ENCODE measurements at regions not wholly inside any gene's neighbourhood (a gene's known extent, or its start where the extent isn't known, plus 50 kb on each side); places are given as distances from the start of the nearest gene placed in this dataset.

DNA sequence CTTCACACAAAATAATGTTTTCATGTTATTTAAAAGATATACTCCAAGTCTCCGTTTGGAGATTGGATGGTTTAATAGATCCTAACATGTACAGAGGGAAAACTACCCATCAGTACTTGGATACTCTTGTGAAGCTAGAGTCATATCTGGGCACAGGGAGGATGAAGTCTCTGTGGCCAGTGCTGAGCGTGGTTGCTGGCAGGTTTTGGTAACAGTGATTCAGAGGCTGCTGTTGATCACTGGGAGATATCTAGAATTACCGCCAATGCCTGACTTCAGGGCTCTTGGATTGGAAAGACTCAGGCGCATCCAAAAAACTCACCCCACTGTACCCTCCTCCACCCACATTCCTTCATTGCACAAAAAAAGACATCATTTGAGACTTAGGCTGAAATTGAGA is 107.2 kb upstream of the PGRMC2 start:
- Histone ChIP-seq H3K9me3 (ENCODE audit: insufficient read depth, low read depth, low read length) (no peaks in the 10 kb centered on the region), H3K4me1 (ENCODE audit: insufficient read depth, low read length, poor library complexity, severe bottlenecking) (no peaks in the 10 kb centered on the region), H3K4me3 (ENCODE audit: low read length, poor library complexity, severe bottlenecking) (no peak overlapping the region), H3K36me3 (ENCODE audit: insufficient read depth, low read length) (no peaks in the 10 kb centered on the region), H4K20me1 (ENCODE audit: insufficient read depth, low read length, poor library complexity, severe bottlenecking) (no peaks in the 10 kb centered on the region), H2AFZ (ENCODE audit: low read length) (no peak overlapping the region), H3K4me2 (ENCODE audit: low read depth, low read length, poor library complexity, severe bottlenecking) (no peak overlapping the region), H3K9ac (ENCODE audit: low read depth, low read length, poor library complexity, severe bottlenecking) (no peak overlapping the region), H3K27me3 (ENCODE audit: insufficient read depth, low read length, poor library complexity, severe bottlenecking) (no peaks in the 10 kb centered on the region), H3F3A (ENCODE audit: low read depth) (no peaks in the 10 kb centered on the region), H3K9me2 (replicated peaks; ENCODE audit: low read depth, low read length) (no peaks in the 10 kb centered on the region), H3K79me2 (ENCODE audit: insufficient read depth, low read length) (no peaks in the 10 kb centered on the region)
- no peak for TF ChIP-seq EZH2phosphoT487 (IDR thresholded peaks at IDR 0.05; ENCODE audit: borderline replicate concordance)
- TF ChIP-seq, protein P1, sequence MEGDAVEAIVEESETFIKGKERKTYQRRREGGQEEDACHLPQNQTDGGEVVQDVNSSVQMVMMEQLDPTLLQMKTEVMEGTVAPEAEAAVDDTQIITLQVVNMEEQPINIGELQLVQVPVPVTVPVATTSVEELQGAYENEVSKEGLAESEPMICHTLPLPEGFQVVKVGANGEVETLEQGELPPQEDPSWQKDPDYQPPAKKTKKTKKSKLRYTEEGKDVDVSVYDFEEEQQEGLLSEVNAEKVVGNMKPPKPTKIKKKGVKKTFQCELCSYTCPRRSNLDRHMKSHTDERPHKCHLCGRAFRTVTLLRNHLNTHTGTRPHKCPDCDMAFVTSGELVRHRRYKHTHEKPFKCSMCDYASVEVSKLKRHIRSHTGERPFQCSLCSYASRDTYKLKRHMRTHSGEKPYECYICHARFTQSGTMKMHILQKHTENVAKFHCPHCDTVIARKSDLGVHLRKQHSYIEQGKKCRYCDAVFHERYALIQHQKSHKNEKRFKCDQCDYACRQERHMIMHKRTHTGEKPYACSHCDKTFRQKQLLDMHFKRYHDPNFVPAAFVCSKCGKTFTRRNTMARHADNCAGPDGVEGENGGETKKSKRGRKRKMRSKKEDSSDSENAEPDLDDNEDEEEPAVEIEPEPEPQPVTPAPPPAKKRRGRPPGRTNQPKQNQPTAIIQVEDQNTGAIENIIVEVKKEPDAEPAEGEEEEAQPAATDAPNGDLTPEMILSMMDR (conservative IDR thresholded peaks at IDR 0.05; ENCODE audit: low read length) = no peak

DNA sequence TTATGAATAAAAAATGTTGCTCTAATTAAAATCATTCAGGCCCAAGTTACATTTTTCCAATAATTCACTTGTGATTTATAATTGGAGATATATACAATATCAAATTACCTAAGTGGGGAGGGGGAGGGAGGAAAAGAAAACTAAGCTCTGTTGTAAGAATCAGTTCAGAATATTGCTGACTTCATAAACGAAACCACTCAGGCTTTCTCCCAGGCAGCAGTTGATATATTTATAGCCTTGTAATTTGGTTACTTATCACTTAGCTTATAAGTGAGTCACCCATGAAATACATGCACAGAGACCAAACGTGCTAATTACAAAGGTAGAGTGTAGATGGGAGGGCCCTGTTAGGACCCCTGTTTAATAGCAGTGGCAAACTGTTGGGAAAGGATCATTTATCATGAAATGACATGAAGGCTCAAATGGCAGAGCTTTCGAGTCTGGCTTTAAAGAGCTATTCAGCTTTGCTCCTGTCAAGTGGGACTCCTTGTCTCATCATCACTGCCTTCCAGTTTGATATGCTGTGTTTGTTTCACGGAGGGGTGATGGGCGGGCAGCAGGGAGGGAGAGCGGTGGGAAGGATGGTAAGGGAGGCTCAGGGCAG is 105.6 kb upstream of the PGRMC2 start:
- Histone ChIP-seq H3K9me3 (ENCODE audit: insufficient read depth, low read depth, low read length) (no peaks in the 10 kb centered on the region), H3K27me3 (ENCODE audit: insufficient read depth, low read length, poor library complexity, severe bottlenecking) (no peaks in the 10 kb centered on the region), H3K9ac (ENCODE audit: low read depth, low read length, poor library complexity, severe bottlenecking) (no peak overlapping the region), H3F3A (ENCODE audit: low read depth) (no peaks in the 10 kb centered on the region), H2AFZ (ENCODE audit: low read length) (no peak overlapping the region), H3K36me3 (ENCODE audit: insufficient read depth, low read length) (no peaks in the 10 kb centered on the region), H3K4me3 (ENCODE audit: low read length, poor library complexity, severe bottlenecking) (no peak overlapping the region), H3K4me1 (ENCODE audit: insufficient read depth, low read length, poor library complexity, severe bottlenecking) (no peaks in the 10 kb centered on the region), H3K4me2 (ENCODE audit: low read depth, low read length, poor library complexity, severe bottlenecking) (no peak overlapping the region), H3K9me2 (replicated peaks; ENCODE audit: low read depth, low read length) (no peaks in the 10 kb centered on the region), H3K79me2 (ENCODE audit: insufficient read depth, low read length) (no peaks in the 10 kb centered on the region), H4K20me1 (ENCODE audit: insufficient read depth, low read length, poor library complexity, severe bottlenecking) (no peaks in the 10 kb centered on the region)
- no peak for TF ChIP-seq EZH2phosphoT487 (IDR thresholded peaks at IDR 0.05; ENCODE audit: borderline replicate concordance)

DNA sequence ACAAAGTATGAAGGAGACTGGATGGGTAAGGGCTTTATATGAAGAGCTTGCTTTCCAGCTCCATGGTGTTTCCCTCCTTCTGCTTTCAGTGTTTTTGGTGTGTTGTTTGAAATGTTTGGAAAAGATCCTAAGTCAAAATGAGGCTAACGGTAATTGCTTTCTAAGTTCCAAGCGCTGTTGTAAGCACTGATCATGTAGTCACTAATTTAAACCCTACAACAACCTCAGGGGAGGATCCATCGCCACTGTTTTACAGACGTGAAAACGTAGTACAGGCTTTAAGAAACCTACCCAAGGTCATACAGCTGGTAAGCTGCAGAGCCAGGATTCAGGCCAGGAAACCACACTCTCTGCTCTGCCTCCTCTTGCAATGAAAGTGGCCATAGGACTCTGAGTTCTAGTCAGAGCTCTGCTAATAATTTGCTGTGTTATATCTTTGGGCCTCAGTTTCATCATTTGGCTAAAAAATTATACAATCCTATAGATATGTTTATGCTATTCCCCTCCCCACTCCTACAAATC is 102.9 kb upstream of the PGRMC2 start:
- Histone ChIP-seq H3K36me3 (ENCODE audit: insufficient read depth, low read length) (no peaks in the 10 kb centered on the region), H2AFZ (ENCODE audit: low read length) (no peak overlapping the region), H3K4me3 (ENCODE audit: low read length, poor library complexity, severe bottlenecking) (no peak overlapping the region), H3K79me2 (ENCODE audit: insufficient read depth, low read length) (no peaks in the 10 kb centered on the region), H3K4me1 (ENCODE audit: insufficient read depth, low read length, poor library complexity, severe bottlenecking) (no peaks in the 10 kb centered on the region), H4K20me1 (ENCODE audit: insufficient read depth, low read length, poor library complexity, severe bottlenecking) (no peaks in the 10 kb centered on the region), H3K9me3 (ENCODE audit: insufficient read depth, low read depth, low read length) (no peaks in the 10 kb centered on the region), H3K27me3 (ENCODE audit: insufficient read depth, low read length, poor library complexity, severe bottlenecking) (no peaks in the 10 kb centered on the region), H3K4me2 (ENCODE audit: low read depth, low read length, poor library complexity, severe bottlenecking) (no peak overlapping the region), H3F3A (ENCODE audit: low read depth) (no peaks in the 10 kb centered on the region), H3K9ac (ENCODE audit: low read depth, low read length, poor library complexity, severe bottlenecking) (no peak overlapping the region), H3K9me2 (replicated peaks; ENCODE audit: low read depth, low read length) (no peaks in the 10 kb centered on the region)
- TF ChIP-seq, protein P1 (conservative IDR thresholded peaks at IDR 0.05; ENCODE audit: low read length) = no peak
- TF ChIP-seq EZH2phosphoT487 (IDR thresholded peaks at IDR 0.05; ENCODE audit: borderline replicate concordance) = no peak

DNA sequence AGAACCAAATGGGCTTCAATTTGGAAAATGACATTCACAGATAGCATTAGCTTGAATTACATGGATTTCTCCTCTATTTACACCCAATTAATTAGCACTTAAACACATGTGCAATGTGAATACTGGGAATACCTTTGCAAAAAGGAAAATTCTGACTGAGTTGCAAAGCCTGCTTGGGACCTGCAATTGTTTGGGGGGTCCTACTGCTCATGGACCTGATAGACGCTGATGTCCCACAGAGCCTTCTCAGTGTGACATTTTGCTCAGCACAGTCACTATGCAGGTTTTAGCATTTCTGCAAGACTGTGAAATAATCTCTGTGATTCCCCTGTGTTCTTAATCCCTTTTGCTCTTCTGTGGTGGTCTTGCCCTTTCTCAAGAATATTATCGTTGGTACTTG is 101.2 kb upstream of the PGRMC2 start:
- Histone ChIP-seq H3K4me3 (ENCODE audit: low read length, poor library complexity, severe bottlenecking) (no peak overlapping the region), H3K79me2 (ENCODE audit: insufficient read depth, low read length) (no peaks in the 10 kb centered on the region), H4K20me1 (ENCODE audit: insufficient read depth, low read length, poor library complexity, severe bottlenecking) (no peaks in the 10 kb centered on the region), H3K4me2 (ENCODE audit: low read depth, low read length, poor library complexity, severe bottlenecking) (no peak overlapping the region), H3K9me3 (ENCODE audit: insufficient read depth, low read depth, low read length) (no peaks in the 10 kb centered on the region), H3K36me3 (ENCODE audit: insufficient read depth, low read length) (no peaks in the 10 kb centered on the region), H3F3A (ENCODE audit: low read depth) (no peaks in the 10 kb centered on the region), H3K9me2 (replicated peaks; ENCODE audit: low read depth, low read length) (no peaks in the 10 kb centered on the region), H2AFZ (ENCODE audit: low read length) (no peak overlapping the region), H3K4me1 (ENCODE audit: insufficient read depth, low read length, poor library complexity, severe bottlenecking) (no peaks in the 10 kb centered on the region), H3K9ac (ENCODE audit: low read depth, low read length, poor library complexity, severe bottlenecking) (no peak overlapping the region), H3K27me3 (ENCODE audit: insufficient read depth, low read length, poor library complexity, severe bottlenecking) (no peaks in the 10 kb centered on the region)
- TF ChIP-seq, protein P1 (conservative IDR thresholded peaks at IDR 0.05; ENCODE audit: low read length) = no peak
- TF ChIP-seq EZH2phosphoT487 (IDR thresholded peaks at IDR 0.05; ENCODE audit: borderline replicate concordance) = no peak
